Large intestine (tissue), 3 donors: ENCODE measurements at regions not wholly inside any gene's neighbourhood (a gene's known extent, or its start where the extent isn't known, plus 50 kb on each side); places are given as distances from the start of the nearest gene placed in this dataset.

Source experiments
- DNase-seq, 2 donors: peaks; one replicate each; pipeline versions ENCODE4 v3.0.0 to v3.0.0-alpha.2; 2013
- H3K27ac ChIP-seq: one replicate; pipeline ENCODE4 v1.5.1; 2013; ENCODE audit warnings: low read length
- H3K27me3 ChIP-seq: 2 replicates; pipeline ENCODE4 v1.6.1; 2013; ENCODE audit warnings: low read length; ENCODE audit not compliant: control insufficient read depth, insufficient read depth
- H3K36me3 ChIP-seq: 2 replicates; pipeline ENCODE4 v1.6.1; 2013; ENCODE audit warnings: low read length; ENCODE audit not compliant: control insufficient read depth, insufficient read depth
- H3K4me1 ChIP-seq: one replicate; pipeline ENCODE4 v1.6.1; 2013; ENCODE audit warnings: low read length; ENCODE audit not compliant: control insufficient read depth, insufficient read depth
- H3K4me3 ChIP-seq: one replicate; pipeline ENCODE4 v1.5.1; 2013; ENCODE audit warnings: low read length
- H3K9me3 ChIP-seq: one replicate; pipeline ENCODE4 v1.6.1; 2013; ENCODE audit warnings: mild to moderate bottlenecking, low read depth, low read length, moderate library complexity; ENCODE audit not compliant: control insufficient read depth
- WGBS: methylation state at CpG from one replicate; pipeline ENCODE4 v1.1.5; 2013; ENCODE audit warnings: low lambda C conversion rate; ENCODE audit not compliant: insufficient coverage; 5-methylcytosine and 5-hydroxymethylcytosine counted together

DNA sequence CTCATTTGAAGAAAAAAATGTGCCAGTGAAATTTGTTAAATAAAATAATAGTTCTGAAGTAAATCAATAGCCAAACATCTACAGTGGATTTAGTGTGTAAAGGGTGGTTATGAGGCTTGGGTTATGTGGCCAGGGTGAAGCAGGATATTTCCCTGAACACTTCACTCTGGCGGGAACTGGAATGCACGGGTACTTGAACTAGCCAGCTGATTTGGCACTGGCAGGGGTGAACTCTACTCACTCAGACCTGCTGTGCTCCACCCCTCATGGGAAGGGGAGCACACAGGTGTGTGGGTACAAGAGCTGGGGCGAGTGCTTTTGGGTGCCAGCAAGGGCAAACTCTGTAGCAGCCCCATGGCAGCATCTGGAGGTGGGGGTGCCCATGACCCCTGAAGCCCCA lies 278.2 kb downstream of the CALCRL start:
- Histone ChIP-seq H3K4me1 (no peaks in the 10 kb centered on the region), H3K36me3 (no peaks in the 10 kb centered on the region), H3K9me3 (no peaks in the 10 kb centered on the region), H3K4me3 (no peak overlapping the region), H3K27me3 (no peaks in the 10 kb centered on the region), H3K27ac (no peak overlapping the region)
- DNase-seq = no peak
- no CpG with 5 or more reads among the region's 3 CpGs for WGBS

DNA sequence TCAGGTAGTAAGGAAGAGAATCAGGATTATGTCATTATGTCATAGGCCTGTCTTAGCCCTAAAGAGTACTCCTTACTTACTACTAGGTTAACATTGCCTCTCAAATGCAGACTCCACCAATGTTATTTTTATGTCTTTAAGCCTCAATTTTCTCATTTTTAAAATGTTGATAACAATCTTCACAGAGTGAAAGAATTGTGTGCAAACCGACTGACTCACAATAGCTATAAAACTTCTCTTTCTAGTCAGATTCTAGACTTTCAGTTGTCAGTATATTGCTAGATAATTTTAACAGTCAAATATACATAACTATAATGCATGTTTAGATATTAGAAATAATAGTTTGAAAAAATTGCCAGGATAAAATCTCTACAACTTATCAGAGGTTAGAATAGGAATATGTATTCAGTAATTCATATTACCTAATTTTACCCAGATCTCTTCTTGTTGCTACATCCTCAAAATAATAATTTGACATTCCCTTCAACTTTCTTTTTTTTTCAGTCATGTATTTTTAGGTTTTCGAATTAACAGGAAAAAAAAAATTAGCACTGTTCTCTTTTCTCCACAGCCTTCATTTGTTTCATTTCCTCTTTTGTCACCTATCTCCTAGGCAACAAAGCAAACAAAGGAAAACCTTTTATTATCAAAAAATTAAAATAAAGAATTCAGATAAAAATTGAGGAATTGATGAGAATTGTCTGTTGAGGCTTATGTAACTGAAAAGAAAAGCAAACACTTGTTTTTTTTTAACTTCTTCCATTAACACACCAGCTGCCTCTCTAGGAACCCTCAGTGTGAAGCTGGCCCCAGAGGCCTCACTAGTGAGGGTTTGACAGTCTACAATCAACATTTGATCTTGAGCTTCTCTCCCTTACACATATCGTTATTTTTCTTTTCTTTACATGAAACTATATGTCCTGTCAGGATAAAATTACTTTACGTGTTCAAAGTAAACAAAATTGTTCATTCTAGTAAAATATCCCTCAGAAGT lies 279.0 kb downstream of the CALCRL start:
- H3K4me1 ChIP-seq = no peaks in the 10 kb centered on the region
- H3K27ac ChIP-seq = no peak overlapping the region
- H3K4me3 ChIP-seq = no peak overlapping the region
- no peaks in the 10 kb centered on the region for H3K9me3 ChIP-seq
- no peaks in the 10 kb centered on the region for H3K27me3 ChIP-seq
- 66% methylated on average over 3 of the region's 4 CpGs for WGBS
- no peak for DNase-seq
- H3K36me3 ChIP-seq = no peaks in the 10 kb centered on the region

- 100% methylated on average over 3 of the region's 4 CpGs for WGBS
- DNase-seq = no peak
- Histone ChIP-seq H3K36me3 (no peaks in the 10 kb centered on the region), H3K27ac (no peak overlapping the region), H3K4me3 (no peak overlapping the region), H3K4me1 (no peaks in the 10 kb centered on the region), H3K27me3 (no peaks in the 10 kb centered on the region), H3K9me3 (no peaks in the 10 kb centered on the region)
These were observed 280.6 kb downstream of the CALCRL start for GRCh38 chr2:187167491-187167890.

- Histone ChIP-seq H3K4me1 (no peaks in the 10 kb centered on the region), H3K36me3 (no peaks in the 10 kb centered on the region), H3K4me3 (no peak overlapping the region), H3K27ac (no peak overlapping the region), H3K27me3 (no peaks in the 10 kb centered on the region), H3K9me3 (no peaks in the 10 kb centered on the region)
- no peak for DNase-seq
- 57% methylated on average over 1 of the region's 1 CpG for WGBS
These were observed 282.0 kb downstream of the CALCRL start for GRCh38 chr2:187165936-187166610.

DNA sequence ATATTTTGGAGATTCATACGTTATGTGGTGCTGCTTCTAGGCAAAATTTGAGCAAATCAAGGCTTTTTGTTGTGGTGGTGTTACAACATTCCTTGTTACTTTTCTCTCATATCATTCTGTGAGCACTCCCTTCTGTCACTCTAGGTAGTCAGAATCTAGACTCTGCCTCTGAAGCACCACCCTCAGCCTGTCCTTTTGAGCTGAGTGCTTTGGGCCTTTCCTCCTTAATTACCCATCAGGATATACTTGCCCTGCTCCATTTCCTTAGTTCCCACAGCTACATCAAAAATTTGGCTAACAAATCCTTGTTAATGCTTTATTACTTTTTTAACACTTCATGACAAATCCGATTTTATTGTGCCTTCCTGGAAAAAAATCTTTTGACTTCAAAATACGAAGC lies 289.6 kb downstream of the CALCRL start:
- H3K36me3 ChIP-seq = no peaks in the 10 kb centered on the region
- 90% methylated on average over 2 of the region's 3 CpGs for WGBS

DNA sequence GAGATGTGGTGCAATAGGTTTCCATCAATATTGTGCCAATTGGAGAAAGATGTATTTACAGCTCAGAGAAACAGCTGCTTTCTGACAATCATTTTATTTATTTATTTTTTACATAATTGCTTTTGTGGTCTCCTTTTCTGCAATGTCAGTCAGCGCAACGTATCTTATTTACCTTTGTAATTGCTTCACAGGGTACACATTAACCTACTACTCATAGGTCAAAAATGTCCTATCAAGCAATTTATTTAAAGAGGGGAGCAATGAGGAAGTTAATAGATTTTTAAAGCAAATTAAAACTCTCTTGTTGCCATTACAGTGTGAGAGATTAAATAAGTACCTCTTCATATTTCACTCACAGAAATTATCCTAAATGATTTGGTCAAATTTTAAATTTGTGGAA lies 291.0 kb downstream of the CALCRL start:
- H3K36me3 ChIP-seq = no peaks in the 10 kb centered on the region

More for the DNA sequence above, 289.6 kb downstream of the CALCRL start:
- no peak for DNase-seq
- Histone ChIP-seq H3K4me1 (no peaks in the 10 kb centered on the region), H3K27ac (no peak overlapping the region), H3K27me3 (no peaks in the 10 kb centered on the region), H3K4me3 (no peak overlapping the region), H3K9me3 (peaks cover 7% of the 10 kb centered on the region)

GRCh38 chr2:187155476-187155875 lies 292.6 kb downstream of the CALCRL start:
- no peak for DNase-seq
- WGBS = 100% methylated on average over 1 of the region's 1 CpG
- no peak overlapping the region for H3K27ac ChIP-seq
- H3K4me1 ChIP-seq = no peaks in the 10 kb centered on the region
- H3K9me3 ChIP-seq = peaks cover 7% of the 10 kb centered on the region
- no peak overlapping the region for H3K4me3 ChIP-seq
- H3K36me3 ChIP-seq = no peaks in the 10 kb centered on the region
- H3K27me3 ChIP-seq = no peaks in the 10 kb centered on the region

More for the DNA sequence above, 291.0 kb downstream of the CALCRL start:
- Histone ChIP-seq H3K27me3 (no peaks in the 10 kb centered on the region), H3K9me3 (peaks cover 7% of the 10 kb centered on the region), H3K4me3 (no peak overlapping the region), H3K4me1 (no peaks in the 10 kb centered on the region), H3K27ac (no peak overlapping the region)
- WGBS = no CpG with 5 or more reads among the region's 2 CpGs
- no peak for DNase-seq

DNA sequence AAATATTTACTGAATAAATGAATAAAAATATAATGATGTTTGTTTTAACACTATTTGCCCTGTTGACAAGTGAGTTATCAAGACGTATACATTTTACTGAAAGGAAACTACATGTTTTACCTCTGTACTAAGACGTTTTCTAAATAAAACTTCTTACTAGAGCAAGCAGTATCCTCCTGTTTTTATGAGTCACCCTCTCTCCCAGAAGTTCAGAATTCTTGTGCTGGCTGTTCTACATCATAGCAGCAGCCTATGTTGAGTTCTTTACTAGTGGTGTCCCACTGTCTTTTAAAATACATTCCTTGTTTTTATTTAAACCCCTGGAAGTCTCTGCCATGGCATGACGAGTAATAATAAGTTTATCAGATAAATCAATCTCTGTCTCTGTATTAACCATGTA lies 297.4 kb downstream of the CALCRL start:
- 53% methylated on average over 2 of the region's 3 CpGs for WGBS
- Histone ChIP-seq H3K27ac (no peak overlapping the region), H3K36me3 (no peaks in the 10 kb centered on the region), H3K27me3 (no peaks in the 10 kb centered on the region), H3K4me1 (no peaks in the 10 kb centered on the region), H3K4me3 (no peak overlapping the region), H3K9me3 (peaks cover 4% of the 10 kb centered on the region)
- no peak for DNase-seq

DNA sequence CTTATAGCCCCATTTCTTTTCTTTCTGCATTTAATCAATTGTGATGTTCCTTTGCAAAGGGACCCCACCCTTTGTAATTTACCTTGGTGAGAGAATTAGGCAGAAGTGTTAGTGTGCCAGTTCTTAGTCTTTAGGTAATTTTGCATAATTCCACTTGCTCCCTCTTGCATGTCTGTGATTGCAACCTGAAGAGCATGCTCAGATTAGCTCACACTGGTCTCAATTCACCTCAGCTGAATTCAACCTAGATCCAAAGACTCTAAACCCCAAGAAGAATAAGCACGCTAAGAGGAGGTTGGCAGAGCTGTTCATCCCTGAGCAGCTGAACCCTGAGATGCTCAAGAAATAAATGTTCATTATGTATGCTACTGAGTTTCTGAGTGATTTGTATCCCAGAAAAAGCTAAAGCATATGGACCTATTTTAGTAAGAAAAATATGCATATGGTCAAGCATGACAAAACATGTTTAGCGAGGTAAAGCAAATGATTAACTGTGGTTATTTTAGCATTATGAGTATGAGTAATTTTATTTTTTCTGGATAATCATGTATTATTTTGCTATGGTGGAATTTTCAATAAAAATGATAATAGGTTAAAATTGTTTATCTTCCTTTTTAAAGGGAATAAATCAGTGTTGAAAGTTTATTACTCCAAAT lies 299.2 kb upstream of the ZSWIM2 start:
- H3K27me3 ChIP-seq = no peaks in the 10 kb centered on the region
- DNase-seq = no peak
- no peaks in the 10 kb centered on the region for H3K36me3 ChIP-seq
- H3K27ac ChIP-seq = no peak overlapping the region
- H3K4me3 ChIP-seq = no peak overlapping the region
- no peaks in the 10 kb centered on the region for H3K4me1 ChIP-seq
- 100% methylated on average over 1 of the region's 2 CpGs for WGBS
- no peaks in the 10 kb centered on the region for H3K9me3 ChIP-seq

- Histone ChIP-seq H3K9me3 (no peaks in the 10 kb centered on the region), H3K27ac (no peak overlapping the region), H3K27me3 (no peaks in the 10 kb centered on the region), H3K36me3 (no peaks in the 10 kb centered on the region), H3K4me3 (no peak overlapping the region), H3K4me1 (no peaks in the 10 kb centered on the region)
- no peak for DNase-seq
- no CpG with 5 or more reads among the region's 3 CpGs for WGBS
These were observed 294.6 kb upstream of the ZSWIM2 start for GRCh38 chr2:187143537-187143936.
